ENCODE measurements at regions not wholly inside any gene's neighbourhood (a gene's known extent, or its start where the extent isn't known, plus 50 kb on each side); places are given as distances from the start of the nearest gene placed in this dataset.
"Not testable (repeated sequence)": the region's sequence is repeated elsewhere in the genome, so short reads cannot be mapped to it uniquely, and the experiment has no call there.

DNA sequence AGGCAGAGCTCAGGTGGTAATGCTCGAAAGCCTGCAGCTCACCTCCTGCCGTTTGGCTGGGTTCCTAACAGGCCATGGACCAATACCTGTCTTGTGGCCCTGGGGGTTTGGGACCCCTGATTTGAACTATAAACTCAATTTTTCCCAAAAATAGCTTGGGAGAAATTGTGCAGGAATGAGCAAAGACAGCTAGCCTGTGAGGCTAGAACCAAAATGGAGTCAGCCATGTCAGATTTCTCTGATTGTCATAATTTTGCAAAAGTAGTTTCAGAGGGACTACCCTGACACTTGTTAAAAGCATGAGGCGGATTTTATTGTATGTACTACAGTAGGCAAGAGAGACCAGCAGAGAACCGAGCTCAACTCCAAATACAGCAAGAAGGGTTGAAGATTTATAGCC, 91.8 kb downstream of the PPIAL4G start:
- not testable (repeated sequence) for H3F3A ChIP-seq (ENCODE audit: insufficient read depth, low read length); H3K27ac ChIP-seq (ENCODE audit: low read depth, low read length, poor library complexity, severe bottlenecking); H3K9me3 ChIP-seq (ENCODE audit: low read length); H3K79me2 ChIP-seq (ENCODE audit: insufficient read depth, low read length); H4K20me1 ChIP-seq (ENCODE audit: insufficient read depth, low read length); H3K9me2 ChIP-seq (ENCODE audit: low read depth, low read length); H3K4me2 ChIP-seq (ENCODE audit: low read length); H3K4me3 ChIP-seq (ENCODE audit: low read depth, low read length, poor library complexity, severe bottlenecking); H3K36me3 ChIP-seq (ENCODE audit: insufficient read depth, low read length); H3K27me3 ChIP-seq (ENCODE audit: insufficient read depth, low read length); H2AFZ ChIP-seq (ENCODE audit: low read length); H3K9ac ChIP-seq (ENCODE audit: low read length)
- peaks cover 26% of the 10 kb centered on the region for H3K4me1 ChIP-seq (ENCODE audit: insufficient read depth, low read length, severe bottlenecking)

DNA sequence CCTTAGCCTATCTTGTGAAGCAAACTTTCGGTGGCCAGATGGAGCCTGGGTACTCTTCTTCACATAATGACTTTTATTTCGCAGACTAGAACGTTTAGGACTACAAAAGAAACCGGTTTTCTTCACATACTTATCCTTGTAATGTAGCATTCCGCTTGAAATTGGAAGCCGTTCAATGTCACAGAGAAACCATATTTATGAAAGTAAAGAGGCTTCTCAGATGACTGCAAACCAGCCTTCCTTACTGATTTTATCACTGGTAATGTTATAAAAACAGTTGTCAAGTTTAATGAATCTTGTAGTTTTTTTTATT, 94.1 kb downstream of the PPIAL4G start:
- peak overlapping the region; percentile 85 for H3K27ac ChIP-seq (ENCODE audit: low read depth, low read length, poor library complexity, severe bottlenecking)

DNA sequence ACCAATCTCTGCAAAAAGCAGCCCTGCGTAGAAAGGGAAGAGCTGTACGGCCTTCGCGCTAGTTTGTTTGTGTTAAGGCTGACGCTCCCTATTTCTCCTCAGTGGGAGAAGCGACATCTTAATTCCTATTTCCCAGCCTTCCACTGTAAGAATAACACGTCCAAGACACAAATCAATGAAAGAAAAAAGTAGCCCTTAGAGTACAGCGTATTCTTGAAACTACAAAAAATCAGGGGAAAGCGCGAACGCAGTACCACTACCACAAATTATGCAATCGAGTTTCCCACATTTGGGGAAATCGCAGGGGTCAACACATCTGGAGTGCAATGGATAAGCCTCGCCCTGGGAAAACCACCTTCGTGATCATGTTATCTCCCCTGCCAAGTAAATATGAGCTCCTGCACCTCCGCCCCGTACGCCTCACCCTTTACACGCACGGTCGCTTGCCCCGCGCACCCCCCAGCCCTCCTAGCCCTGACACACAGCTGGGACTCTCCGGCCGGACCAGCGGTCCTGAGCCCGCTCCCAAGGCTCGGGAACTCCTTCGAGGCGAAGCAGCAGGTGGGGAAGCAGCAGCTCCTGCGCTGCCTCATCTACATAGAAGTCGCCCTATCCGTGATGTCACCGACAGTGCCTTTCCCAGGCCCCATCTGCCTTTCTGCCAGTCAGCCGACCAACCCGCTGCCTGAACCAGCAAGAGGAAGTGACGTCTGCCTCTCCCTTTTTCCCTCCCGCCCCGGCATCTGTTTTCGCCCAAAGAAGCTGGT, 94.7 kb downstream of the PPIAL4G start:
- Histone ChIP-seq H3K27ac (ENCODE audit: low read depth, low read length, poor library complexity, severe bottlenecking) (peak overlapping the region; percentile 85), H4K20me1 (ENCODE audit: insufficient read depth, low read length) (no peaks in the 10 kb centered on the region), H3K9me3 (ENCODE audit: low read length) (no peaks in the 10 kb centered on the region), H3K36me3 (ENCODE audit: insufficient read depth, low read length) (no peaks in the 10 kb centered on the region), H3K4me3 (ENCODE audit: low read depth, low read length, poor library complexity, severe bottlenecking) (peak overlapping the region; percentile 63), H3K9ac (ENCODE audit: low read length) (peak overlapping the region; percentile 68), H2AFZ (ENCODE audit: low read length) (peak overlapping the region; percentile 81), H3F3A (ENCODE audit: insufficient read depth, low read length) (no peaks in the 10 kb centered on the region; the same call in 1 of the 2 replicates), H3K79me2 (ENCODE audit: insufficient read depth, low read length) (no peaks in the 10 kb centered on the region), H3K4me1 (ENCODE audit: insufficient read depth, low read length, severe bottlenecking) (peaks cover 38% of the 10 kb centered on the region), H3K27me3 (ENCODE audit: insufficient read depth, low read length) (no peaks in the 10 kb centered on the region), H3K4me2 (ENCODE audit: low read length) (peak overlapping the region; percentile 81), H3K9me2 (ENCODE audit: low read depth, low read length) (no peaks in the 10 kb centered on the region)
- TF ChIP-seq, protein P1, sequence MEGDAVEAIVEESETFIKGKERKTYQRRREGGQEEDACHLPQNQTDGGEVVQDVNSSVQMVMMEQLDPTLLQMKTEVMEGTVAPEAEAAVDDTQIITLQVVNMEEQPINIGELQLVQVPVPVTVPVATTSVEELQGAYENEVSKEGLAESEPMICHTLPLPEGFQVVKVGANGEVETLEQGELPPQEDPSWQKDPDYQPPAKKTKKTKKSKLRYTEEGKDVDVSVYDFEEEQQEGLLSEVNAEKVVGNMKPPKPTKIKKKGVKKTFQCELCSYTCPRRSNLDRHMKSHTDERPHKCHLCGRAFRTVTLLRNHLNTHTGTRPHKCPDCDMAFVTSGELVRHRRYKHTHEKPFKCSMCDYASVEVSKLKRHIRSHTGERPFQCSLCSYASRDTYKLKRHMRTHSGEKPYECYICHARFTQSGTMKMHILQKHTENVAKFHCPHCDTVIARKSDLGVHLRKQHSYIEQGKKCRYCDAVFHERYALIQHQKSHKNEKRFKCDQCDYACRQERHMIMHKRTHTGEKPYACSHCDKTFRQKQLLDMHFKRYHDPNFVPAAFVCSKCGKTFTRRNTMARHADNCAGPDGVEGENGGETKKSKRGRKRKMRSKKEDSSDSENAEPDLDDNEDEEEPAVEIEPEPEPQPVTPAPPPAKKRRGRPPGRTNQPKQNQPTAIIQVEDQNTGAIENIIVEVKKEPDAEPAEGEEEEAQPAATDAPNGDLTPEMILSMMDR (IDR thresholded peaks at IDR 0.05; ENCODE audit: low read length), result no peak
- no peak for TF ChIP-seq EZH2 (IDR thresholded peaks at IDR 0.05; ENCODE audit: borderline replicate concordance, low read length)

More for the DNA sequence above, 94.1 kb downstream of the PPIAL4G start:
- Histone ChIP-seq H3K4me2 (ENCODE audit: low read length) (peak overlapping the region; percentile 81), H3K9ac (ENCODE audit: low read length) (peak overlapping the region; percentile 68), H3K4me3 (ENCODE audit: low read depth, low read length, poor library complexity, severe bottlenecking) (peak overlapping the region; percentile 63), H3K9me3 (ENCODE audit: low read length) (no peaks in the 10 kb centered on the region), H3K9me2 (ENCODE audit: low read depth, low read length) (no peaks in the 10 kb centered on the region), H2AFZ (ENCODE audit: low read length) (peak overlapping the region; percentile 81), H3K79me2 (ENCODE audit: insufficient read depth, low read length) (no peaks in the 10 kb centered on the region), H3F3A (ENCODE audit: insufficient read depth, low read length) (no peaks in the 10 kb centered on the region; the same call in 1 of the 2 replicates), H4K20me1 (ENCODE audit: insufficient read depth, low read length) (no peaks in the 10 kb centered on the region), H3K4me1 (ENCODE audit: insufficient read depth, low read length, severe bottlenecking) (peaks cover 38% of the 10 kb centered on the region), H3K27me3 (ENCODE audit: insufficient read depth, low read length) (no peaks in the 10 kb centered on the region), H3K36me3 (ENCODE audit: insufficient read depth, low read length) (no peaks in the 10 kb centered on the region)
- TF ChIP-seq EZH2 (IDR thresholded peaks at IDR 0.05; ENCODE audit: borderline replicate concordance, low read length), result no peak
- TF ChIP-seq, protein P1 (IDR thresholded peaks at IDR 0.05; ENCODE audit: low read length), result no peak

DNA sequence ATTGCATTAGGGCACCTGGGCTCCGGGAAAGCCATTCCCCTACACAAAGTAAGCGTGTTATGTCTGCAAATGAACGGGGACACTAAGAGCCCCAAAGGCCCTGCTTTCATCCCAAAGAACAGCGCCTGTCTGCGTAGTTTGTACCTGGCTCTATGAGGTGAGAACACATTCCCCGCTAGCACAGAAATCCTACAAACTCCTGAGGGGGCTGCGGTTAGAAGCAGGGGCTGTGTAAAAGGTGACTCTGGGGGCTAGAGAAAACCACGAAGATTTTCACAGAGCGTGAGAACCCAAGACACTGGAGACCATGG, 95.2 kb downstream of the PPIAL4G start:
- H3K27me3 ChIP-seq (ENCODE audit: insufficient read depth, low read length); H3F3A ChIP-seq (ENCODE audit: insufficient read depth, low read length); H3K79me2 ChIP-seq (ENCODE audit: insufficient read depth, low read length); H3K9me3 ChIP-seq (ENCODE audit: low read length); H2AFZ ChIP-seq (ENCODE audit: low read length); H3K36me3 ChIP-seq (ENCODE audit: insufficient read depth, low read length); H4K20me1 ChIP-seq (ENCODE audit: insufficient read depth, low read length); H3K9me2 ChIP-seq (ENCODE audit: low read depth, low read length): not testable (repeated sequence)
- peak overlapping the region; percentile 68 for H3K9ac ChIP-seq (ENCODE audit: low read length)
- H3K4me1 ChIP-seq (ENCODE audit: insufficient read depth, low read length, severe bottlenecking), result peaks cover 38% of the 10 kb centered on the region
- peak overlapping the region; percentile 63 for H3K4me3 ChIP-seq (ENCODE audit: low read depth, low read length, poor library complexity, severe bottlenecking)
- peak overlapping the region; percentile 81 for H3K4me2 ChIP-seq (ENCODE audit: low read length)
- H3K27ac ChIP-seq (ENCODE audit: low read depth, low read length, poor library complexity, severe bottlenecking), result peak overlapping the region; percentile 85

DNA sequence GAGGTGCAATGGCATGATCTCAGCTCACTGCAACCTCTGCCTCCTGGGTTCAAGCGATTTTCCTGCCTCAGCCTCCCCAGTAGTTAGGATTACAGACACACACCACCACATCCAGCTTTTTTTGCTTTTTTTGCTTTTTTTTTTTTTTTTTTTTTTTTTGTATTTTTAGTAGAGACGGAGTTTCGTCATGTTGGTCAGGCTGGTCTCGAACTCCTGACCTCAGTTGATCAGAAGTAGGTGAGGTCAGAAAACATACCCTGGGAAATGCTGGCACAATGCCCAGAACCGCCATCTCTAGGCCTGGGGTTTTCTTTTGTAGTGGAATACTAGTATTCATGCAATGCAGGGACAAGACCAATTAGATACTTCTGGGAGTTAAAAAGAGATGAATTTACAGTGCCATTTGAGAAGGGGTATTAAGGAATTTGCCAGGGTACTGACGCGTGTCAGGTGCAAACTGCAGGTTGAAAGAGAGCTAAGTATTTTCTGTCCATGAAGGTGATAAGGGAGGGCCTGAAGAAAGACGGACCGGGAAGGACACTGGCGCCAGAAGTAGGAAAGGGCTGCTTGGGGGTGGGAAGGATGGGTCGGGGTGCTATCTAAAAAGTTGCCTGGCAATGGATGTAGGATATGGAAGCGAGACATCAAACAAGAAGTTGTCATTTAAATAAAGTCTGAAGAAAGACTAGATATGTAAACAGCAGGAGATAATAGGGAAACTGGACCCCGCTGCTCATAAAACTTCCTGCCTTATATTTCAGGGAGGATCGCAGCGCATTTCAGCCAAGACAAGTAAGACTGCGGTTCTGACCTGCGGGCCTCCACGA, 95.8 kb downstream of the PPIAL4G start:
- not testable (repeated sequence) for H3F3A ChIP-seq (ENCODE audit: insufficient read depth, low read length); H3K9me2 ChIP-seq (ENCODE audit: low read depth, low read length); H3K36me3 ChIP-seq (ENCODE audit: insufficient read depth, low read length); H3K9me3 ChIP-seq (ENCODE audit: low read length); H3K27me3 ChIP-seq (ENCODE audit: insufficient read depth, low read length); H4K20me1 ChIP-seq (ENCODE audit: insufficient read depth, low read length); H3K9ac ChIP-seq (ENCODE audit: low read length); H3K79me2 ChIP-seq (ENCODE audit: insufficient read depth, low read length); H2AFZ ChIP-seq (ENCODE audit: low read length)
- Histone ChIP-seq H3K27ac (ENCODE audit: low read depth, low read length, poor library complexity, severe bottlenecking) (peak overlapping the region; percentile 85), H3K4me2 (ENCODE audit: low read length) (peak overlapping the region; percentile 81; the same call in 1 of the 2 replicates), H3K4me1 (ENCODE audit: insufficient read depth, low read length, severe bottlenecking) (peaks cover 38% of the 10 kb centered on the region), H3K4me3 (ENCODE audit: low read depth, low read length, poor library complexity, severe bottlenecking) (peak overlapping the region; percentile 63)
